H1 (cell line): ENCODE measurements at regions not wholly inside any gene's neighbourhood (a gene's known extent, or its start where the extent isn't known, plus 50 kb on each side); places are given as distances from the start of the nearest gene placed in this dataset.

Experiments used
- USF2 ChIP-seq: IDR thresholded peaks from 2 replicates; pipeline ENCODE4 v1.6.1; 2011; ENCODE audit warnings: low read length, improper control_type of control experiment

- TF ChIP-seq USF2: no peak
Observed at GRCh38 chr1:209132736-209133467, 450.6 kb upstream of the CAMK1G start (continued).
